ENCODE measurements at regions not wholly inside any gene's neighbourhood (a gene's known extent, or its start where the extent isn't known, plus 50 kb on each side); places are given as distances from the start of the nearest gene placed in this dataset.

DNA sequence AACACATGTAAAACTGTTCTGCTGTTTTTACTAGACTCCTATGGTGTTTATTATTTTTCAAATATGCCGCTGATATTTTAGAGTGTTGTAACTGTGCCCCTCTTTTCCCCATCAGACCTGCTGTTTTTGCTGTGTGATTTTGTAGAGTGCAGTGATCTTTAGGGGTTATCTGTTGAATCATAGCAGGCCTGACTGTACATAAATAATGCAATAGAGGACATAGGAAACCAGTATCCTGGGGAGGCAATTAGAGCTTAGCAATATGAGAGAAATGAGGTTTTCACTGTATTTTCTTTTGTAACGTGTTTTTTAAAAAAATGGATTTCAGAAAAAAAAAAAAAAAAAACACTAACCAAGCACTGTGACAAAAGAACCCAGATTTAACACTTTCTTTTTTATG lies 662.2 kb downstream of the TOX3 start:
- no peak for DNase-seq

GRCh38 chr16:51881731-51882130 lies 665.2 kb downstream of the TOX3 start:
- DNase-seq, result no peak

- DNase-seq, result no peak
Observed at GRCh38 chr16:51880776-51881175, 666.2 kb downstream of the TOX3 start.

DNA sequence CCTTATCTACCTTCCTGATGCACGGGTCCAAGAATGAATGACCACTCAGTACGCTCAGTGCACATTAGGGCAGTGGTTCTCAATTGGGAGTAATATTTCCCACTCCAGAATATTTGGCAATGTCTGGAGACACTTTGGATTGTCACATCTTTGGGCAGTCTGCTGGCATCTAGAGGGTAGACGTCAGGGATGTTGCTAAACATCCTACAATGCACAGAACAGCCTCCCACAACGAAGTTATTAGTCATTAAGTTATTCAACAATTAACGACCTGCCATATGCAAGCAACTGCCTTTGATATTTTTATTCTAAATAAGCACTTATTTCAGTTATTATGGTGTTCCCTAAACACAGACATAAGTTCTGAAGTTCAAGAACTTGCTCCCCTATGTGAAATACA lies 669.3 kb downstream of the TOX3 start:
- no peak for DNase-seq

- no peak for DNase-seq
Observed at GRCh38 chr16:51876934-51877333, 670.0 kb downstream of the TOX3 start.

GRCh38 chr16:51876601-51876875 lies 670.4 kb downstream of the TOX3 start:
- DNase-seq, result no peak

DNA sequence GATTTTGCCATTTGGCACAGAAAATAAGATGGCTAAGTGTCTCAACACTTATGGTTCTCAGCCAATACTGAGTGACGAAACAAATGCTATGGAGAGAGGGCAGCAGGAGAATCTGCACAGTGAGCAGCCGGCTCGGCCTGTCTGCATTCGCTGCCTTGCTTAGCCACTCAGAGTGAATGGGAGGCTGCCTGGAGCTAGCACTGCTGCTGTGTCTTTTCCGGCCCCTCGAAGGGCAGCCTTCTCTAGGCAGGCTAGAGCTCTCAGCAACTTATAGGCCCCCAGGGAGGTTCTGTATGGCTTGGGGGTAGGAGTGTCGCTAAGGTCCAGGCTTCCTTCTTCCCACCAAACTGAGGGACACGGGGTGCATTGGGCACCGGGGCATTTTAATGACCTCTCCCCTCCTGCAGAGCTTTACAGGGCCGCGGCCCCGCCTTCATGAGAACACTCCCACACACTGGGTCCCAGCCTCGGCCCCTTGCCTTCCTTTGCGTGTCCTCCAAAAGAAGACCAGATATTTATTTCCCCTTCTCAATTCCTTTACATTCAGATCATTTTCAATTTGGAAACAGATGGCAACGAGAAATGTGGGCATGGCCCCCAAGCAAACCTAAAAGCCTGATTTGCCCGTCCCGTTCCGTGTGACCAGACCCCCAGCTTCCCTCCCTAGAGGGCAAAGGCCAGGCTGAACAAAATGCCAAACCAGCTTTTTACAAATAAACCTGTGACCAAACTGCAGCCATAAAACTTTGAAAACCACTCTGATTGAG lies 670.9 kb downstream of the TOX3 start:
- DNase-seq, result no peak

DNA sequence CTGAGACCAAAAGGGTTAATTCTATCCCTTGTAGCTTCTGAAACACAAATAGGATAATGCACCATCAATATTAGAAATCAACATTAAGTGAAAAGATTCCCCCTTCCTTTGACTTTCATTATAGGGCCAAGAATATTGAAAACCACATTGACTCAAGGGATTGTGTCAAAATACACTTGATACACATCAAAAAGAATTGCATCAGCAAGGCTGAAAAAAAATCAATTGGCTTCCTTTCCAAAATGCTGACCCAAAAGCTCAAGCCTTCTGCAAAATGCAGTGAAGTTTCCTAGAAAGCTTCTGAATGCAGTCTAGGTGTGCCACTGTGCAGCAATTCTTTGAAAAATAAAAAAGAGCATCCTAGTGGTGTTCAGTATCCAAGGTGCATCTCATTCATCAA lies 674.4 kb downstream of the TOX3 start:
- no peak for DNase-seq

GRCh38 chr16:51870296-51870854 lies 676.6 kb downstream of the TOX3 start:
- DNase-seq, result no peak

GRCh38 chr16:51869176-51869575 lies 677.8 kb downstream of the TOX3 start:
- no peak for DNase-seq

GRCh38 chr16:51868631-51869030 lies 678.3 kb downstream of the TOX3 start:
- no peak for DNase-seq

DNA sequence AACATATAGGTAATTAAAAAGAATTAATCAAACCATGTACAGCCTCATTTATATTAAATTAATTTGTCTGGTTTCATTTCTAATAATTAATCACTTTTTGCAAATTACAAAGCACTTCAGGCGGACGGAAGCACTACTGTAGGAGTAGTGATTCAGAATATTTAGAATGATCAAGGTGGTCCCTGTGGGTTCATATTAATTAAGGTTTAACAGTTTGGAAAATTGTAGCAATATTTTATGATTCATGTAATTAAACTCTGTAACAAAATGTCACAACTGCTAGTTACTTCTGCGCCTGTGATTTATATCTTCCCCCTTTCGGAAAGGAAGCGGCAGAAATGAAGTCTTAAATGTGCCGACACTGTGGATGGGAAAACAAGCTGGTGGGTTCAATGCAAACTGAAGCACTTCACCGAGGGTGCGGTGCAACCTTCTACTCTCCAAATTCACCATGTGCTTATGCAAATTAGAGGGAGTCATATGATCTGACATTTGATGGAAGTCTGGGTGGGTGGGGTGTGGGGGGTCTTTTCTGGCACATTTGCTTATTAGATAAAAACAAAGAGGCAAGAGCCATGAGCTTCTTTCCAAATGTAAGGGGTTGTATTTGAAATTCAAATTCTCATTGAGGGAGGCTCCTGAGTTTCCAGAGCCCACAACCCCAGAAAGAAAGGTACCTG lies 679.4 kb downstream of the TOX3 start:
- DNase-seq, result no peak

DNA sequence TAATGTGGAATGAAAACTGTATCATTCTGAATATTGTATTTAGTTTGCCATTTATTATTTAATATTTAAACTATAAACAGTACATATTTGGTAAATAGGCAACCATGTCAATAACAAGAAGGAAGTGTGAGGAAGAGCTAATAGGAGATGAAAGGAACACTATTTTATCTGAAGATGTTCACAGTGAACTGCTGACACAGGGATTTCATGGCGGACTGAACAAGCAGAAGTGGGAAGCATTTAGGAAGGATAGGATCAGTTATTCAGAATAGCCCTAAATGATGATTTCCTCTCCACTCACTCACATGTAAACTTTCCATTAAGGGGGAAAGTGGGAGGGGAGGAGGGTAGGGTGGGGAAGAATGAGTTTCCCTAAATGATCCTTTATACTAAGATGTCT lies 682.4 kb downstream of the TOX3 start:
- DNase-seq, result no peak

- DNase-seq, result no peak
Observed at GRCh38 chr16:51854401-51854951, 692.5 kb downstream of the TOX3 start.

DNA sequence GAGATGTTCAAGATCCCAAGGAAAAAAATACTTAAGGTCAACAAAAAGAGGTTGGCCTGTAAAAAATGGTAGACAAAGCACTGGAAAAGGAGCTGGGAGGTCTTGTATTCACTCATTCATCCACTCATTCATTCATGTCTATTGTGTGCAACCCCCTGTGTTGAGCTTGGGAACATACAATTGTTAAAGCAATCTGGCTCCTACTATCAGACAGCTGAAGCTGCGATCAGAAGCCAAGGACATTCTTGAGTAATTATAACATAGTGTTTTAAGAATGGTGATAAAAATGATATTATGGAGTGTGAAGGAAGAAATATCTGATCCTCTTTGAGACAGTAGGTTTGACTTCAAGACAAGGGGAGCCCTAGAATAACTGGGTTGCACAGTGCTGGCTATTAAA lies 693.4 kb downstream of the TOX3 start:
- no peak for DNase-seq

DNA sequence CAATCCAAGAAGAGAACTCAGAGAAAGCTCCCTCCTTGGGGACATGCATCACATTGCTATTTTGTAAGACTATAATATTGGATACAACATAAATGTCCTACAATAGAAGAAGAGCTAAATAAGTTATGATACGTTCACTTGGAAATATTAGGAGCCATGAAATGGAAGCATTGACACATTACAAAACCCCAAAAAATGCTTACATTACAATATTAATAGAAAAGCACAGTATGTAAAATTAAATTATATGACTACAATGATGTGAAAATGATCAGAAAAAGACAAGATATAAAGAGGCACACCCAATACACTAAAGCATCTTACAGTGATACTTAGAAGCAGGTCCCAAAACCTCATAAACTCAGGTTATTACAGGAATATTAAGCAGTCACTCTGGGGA lies 694.1 kb downstream of the TOX3 start:
- DNase-seq, result no peak

DNA sequence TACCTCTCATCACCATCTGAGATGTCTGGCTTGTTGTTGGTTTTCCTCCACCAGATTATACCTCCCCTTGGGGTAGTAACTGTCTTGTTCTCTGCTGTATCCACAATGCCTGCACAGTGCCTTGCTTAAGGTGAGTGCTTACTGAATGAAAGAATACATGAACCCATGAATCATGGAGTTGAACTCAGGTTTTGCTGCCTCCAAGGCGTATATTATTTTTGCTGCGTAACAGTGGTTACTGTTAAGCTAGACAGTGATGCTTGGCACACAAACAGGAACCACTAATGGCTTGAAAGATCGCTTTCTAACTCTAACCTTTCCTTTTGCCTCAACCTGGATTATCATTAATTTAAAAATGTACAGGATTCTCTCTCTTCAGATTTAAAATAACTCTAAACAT lies 695.8 kb downstream of the TOX3 start:
- DNase-seq, result no peak

DNA sequence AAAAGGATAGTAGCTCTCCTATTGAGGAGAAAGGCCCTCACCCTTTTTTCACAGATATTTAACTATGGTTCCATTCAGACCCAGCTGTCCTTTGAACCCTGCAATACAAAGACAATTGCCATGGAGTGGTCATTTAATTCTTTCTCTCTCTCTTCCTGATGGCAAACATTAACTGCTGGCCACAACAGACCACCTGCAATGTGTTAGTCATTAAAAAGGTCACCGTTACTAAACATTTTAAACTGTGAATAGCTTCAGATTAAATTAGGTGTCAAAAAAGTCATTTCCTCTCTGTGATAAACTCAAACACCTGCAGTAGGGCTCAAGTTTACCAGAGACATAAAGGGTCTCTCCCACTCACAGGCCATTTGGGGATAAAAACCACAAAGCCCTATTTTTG lies 697.2 kb downstream of the TOX3 start:
- no peak for DNase-seq

GRCh38 chr16:51845586-51846305 lies 694.7 kb upstream of the SALL1 start:
- DNase-seq, result no peak

- DNase-seq, result no peak
Observed at GRCh38 chr16:51839727-51840462, 688.8 kb upstream of the SALL1 start.

DNA sequence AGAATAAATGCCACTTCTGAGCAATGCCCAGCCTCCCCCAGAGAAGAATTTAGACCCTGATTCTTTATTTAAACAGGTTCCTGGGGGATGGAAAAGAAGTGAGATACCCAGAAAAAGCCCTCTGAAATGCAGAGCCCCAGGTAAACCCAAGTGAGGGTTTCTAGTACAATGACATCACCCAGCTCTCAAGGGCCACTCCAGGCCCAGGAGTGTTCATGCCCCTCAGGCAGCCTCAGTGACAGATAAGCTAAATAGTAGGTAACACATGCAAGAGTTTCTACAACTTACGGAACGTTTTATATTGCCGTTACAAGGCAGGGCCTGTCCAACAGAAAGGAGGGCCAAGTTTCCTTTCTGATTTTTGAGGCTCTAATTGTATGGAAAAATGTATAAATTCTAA lies 683.7 kb upstream of the SALL1 start:
- no peak for DNase-seq

DNA sequence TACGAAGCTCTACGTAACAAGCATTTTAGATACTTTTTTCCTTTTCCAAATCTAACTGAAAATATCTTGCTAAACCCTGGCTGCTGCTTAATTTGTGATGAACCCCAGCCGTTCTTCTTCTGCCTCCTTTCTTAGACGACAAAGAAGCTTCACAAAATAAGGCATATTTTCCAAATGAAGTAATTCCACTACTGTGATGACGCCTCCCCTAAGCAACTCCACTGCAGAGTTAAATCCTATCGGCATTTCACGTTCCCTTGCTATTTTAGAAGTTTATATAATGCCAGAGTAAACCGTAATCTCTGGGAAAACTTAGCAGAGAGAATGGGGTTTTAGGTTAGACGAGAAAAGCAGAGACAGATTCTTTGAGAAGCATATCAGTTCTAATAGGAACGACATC lies 683.1 kb upstream of the SALL1 start:
- DNase-seq, result no peak
